PC-3 (cell line): ENCODE measurements at regions not wholly inside any gene's neighbourhood (a gene's known extent, or its start where the extent isn't known, plus 50 kb on each side); places are given as distances from the start of the nearest gene placed in this dataset.

Experiments used
- ATAC-seq: fragments of 200-7000 bp; cut with Tn5 transposase; 2 replicates; pipeline ENCODE4 v1.9.1; 2020; ENCODE audit warnings: mild to moderate bottlenecking, moderate library complexity
- BruUV-seq: library from RNA; stranded (reverse); fragments of 400-500 nt; replicated peaks from 2 replicates; lab custom pipeline; 2021; lab: Mats Ljungman, UMichigan
- CTCF ChIA-PET: fragments of 300-600 bp; sonication (Branson Sonifier 250); formaldehyde crosslinking; loops from one replicate; lab custom pipeline; 2022; ENCODE audit warnings: antibody characterized with exemption; lab: Charles Lee
- POLR2A ChIA-PET: fragments of 300-600 bp; sonication (Branson Sonifier 250); formaldehyde crosslinking; loops from one replicate; lab custom pipeline; 2022; ENCODE audit warnings: antibody characterized with exemption; ENCODE audit not compliant: unreplicated experiment; lab: Charles Lee
- DNase-seq: peaks from one replicate; pipeline ENCODE4 v3.0.0-alpha.2; 2015
- H2AFZ ChIP-seq: fragments of 300-600 bp; sonication (generic); 2 replicates; pipeline ENCODE4 v1.6.0; 2016; ENCODE audit warnings: antibody characterized with exemption, low read length
- H3F3A ChIP-seq: fragments of 300-600 bp; sonication (generic); one replicate; pipeline ENCODE4 v1.6.0; 2017; ENCODE audit warnings: antibody characterized with exemption, low read length, control low read depth, mild to moderate bottlenecking; ENCODE audit not compliant: unreplicated experiment
- H3K27ac ChIP-seq: fragments of 300-600 bp; sonication (generic); 2 replicates; pipeline ENCODE4 v1.5.1; 2016; ENCODE audit warnings: mild to moderate bottlenecking, low read length
- H3K27me3 ChIP-seq: fragments of 300-600 bp; sonication (generic); 2 replicates; pipeline ENCODE4 v1.6.1; 2016; ENCODE audit warnings: low read length, mixed read lengths
- H3K36me3 ChIP-seq: fragments of 300-600 bp; sonication (generic); 2 replicates; pipeline ENCODE4 v1.6.1; 2016; ENCODE audit warnings: low read depth, mixed run types, low read length, mixed read lengths
- H3K4me1 ChIP-seq: fragments of 300-600 bp; sonication (generic); 2 replicates; pipeline ENCODE4 v1.5.1; 2016; ENCODE audit warnings: low read length; ENCODE audit not compliant: insufficient read depth
- H3K4me2 ChIP-seq: fragments of 300-600 bp; sonication (generic); 2 replicates; pipeline ENCODE4 v1.6.0; 2016; ENCODE audit warnings: low read length
- H3K4me3 ChIP-seq: fragments of 300-600 bp; sonication (generic); 2 replicates; pipeline ENCODE4 v1.5.1; 2016; ENCODE audit warnings: mild to moderate bottlenecking, low read length, mixed read lengths
- H3K79me2 ChIP-seq: fragments of 300-600 bp; sonication (generic); 2 replicates; pipeline ENCODE4 v1.6.1; 2017; ENCODE audit warnings: low read length, mixed read lengths
- H3K9ac ChIP-seq: fragments of 300-600 bp; sonication (generic); 2 replicates; pipeline ENCODE4 v1.6.0; 2016; ENCODE audit warnings: mild to moderate bottlenecking, low read length
- H3K9me2 ChIP-seq: fragments of 300-600 bp; sonication (generic); replicated peaks from 2 replicates; pipeline ENCODE4 v1.6.1; 2016; ENCODE audit warnings: mixed run types, low read length, mixed read lengths
- H3K9me3 ChIP-seq: fragments of 300-600 bp; sonication (generic); 2 replicates; pipeline ENCODE4 v1.6.1; 2016; ENCODE audit warnings: low read length, mixed read lengths
- H4K20me1 ChIP-seq: fragments of 300-600 bp; sonication (generic); 2 replicates; pipeline ENCODE4 v1.6.1; 2016; ENCODE audit warnings: low read length, mixed read lengths
- CTCF ChIP-seq: fragments of 300-600 bp; sonication (generic); conservative IDR thresholded peaks from 2 replicates; pipeline ENCODE4 v1.5.1; 2017; ENCODE audit warnings: antibody characterized with exemption, low read depth, mild to moderate bottlenecking, low read length
- EZH2 ChIP-seq: fragments of 300-600 bp; sonication (generic); IDR thresholded peaks from one replicate; pipeline ENCODE4 v1.6.1; 2017; ENCODE audit warnings: antibody characterized with exemption, mild to moderate bottlenecking, low read length; ENCODE audit not compliant: unreplicated experiment
- EZH2phosphoT487 ChIP-seq: fragments of 300-600 bp; sonication (generic); IDR thresholded peaks from 2 replicates; pipeline ENCODE4 v1.6.1; 2018; ENCODE audit warnings: mild to moderate bottlenecking, antibody characterized with exemption, low read length, borderline replicate concordance
- intact Hi-C: fragments of 100-400 bp; cut with micrococcal nuclease; formaldehyde crosslinking; loops from 2 replicates; pipeline ENCODE4 v1.9.0; 2023

GRCh38 chr1:43034778-43035177, 76.1 kb upstream of the SLC2A1 start:
- intact Hi-C loops = loop anchor here (5.0 kb wide), 1 partner anchor 77 kb away; the partner anchor contains the start of gene SLC2A1
- Histone ChIP-seq H3K27me3 (no peaks in the 10 kb centered on the region), H3F3A (no peaks in the 10 kb centered on the region), H3K4me2 (peak overlapping the region; percentile 35; the same call in 1 of the 2 replicates), H3K9ac (no peak overlapping the region), H3K9me3 (no peaks in the 10 kb centered on the region), H4K20me1 (no peaks in the 10 kb centered on the region), H2AFZ (peak overlapping the region; percentile 60), H3K79me2 (no peaks in the 10 kb centered on the region), H3K4me3 (no peak overlapping the region), H3K36me3 (no peaks in the 10 kb centered on the region), H3K4me1 (peaks cover 19% of the 10 kb centered on the region), H3K27ac (no peak overlapping the region), H3K9me2 (no peaks in the 10 kb centered on the region)
- ChIA-PET CTCF (interaction anchor here (1.2 kb wide), 1 partner anchor 39 kb away, joined by 5 read pairs; no protein-coding TSS in a partner anchor), POLR2A (interaction anchor here (0.6 kb wide), 1 partner anchor 93 kb away, joined by 3 read pairs; no protein-coding TSS in a partner anchor)
- TF ChIP-seq EZH2phosphoT487 (no peak), EZH2 (no peak), CTCF (no peak)
- ATAC-seq = no peak
- BruUV-seq = TSS peak; percentile 98
- DNase-seq = no peak

DNA sequence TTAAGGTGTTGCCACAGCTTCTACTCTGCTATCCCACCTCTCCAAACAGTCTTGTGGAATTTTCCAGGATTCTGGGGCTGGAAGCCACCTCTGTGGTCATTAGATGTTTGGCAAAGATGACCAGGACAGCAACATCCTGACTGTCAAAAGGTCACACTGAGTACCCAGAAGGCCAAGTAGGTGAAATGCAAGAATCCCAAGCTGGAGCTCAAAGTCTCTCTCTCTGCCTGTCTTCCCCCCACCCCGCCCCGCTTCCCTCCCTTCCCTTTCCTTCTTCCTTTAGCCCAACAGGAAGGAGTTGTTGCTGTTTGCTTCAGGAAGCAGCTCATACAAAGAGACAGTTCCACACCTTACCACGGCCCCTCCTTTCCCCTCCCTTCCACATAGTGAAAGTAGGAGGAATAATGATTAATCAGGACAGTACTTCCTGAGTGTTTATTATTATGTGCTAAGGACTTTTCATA, 75.6 kb upstream of the SLC2A1 start:
- peak overlapping the region; percentile 60 for H2AFZ ChIP-seq
- BruUV-seq = no TSS peak
- no peaks in the 10 kb centered on the region for H4K20me1 ChIP-seq
- no peak overlapping the region for H3K4me3 ChIP-seq
- DNase-seq (peak; percentile 44), ATAC-seq (peak; percentile 87)
- no peaks in the 10 kb centered on the region for H3F3A ChIP-seq
- ChIA-PET CTCF (interaction anchor here (0.8 to 1.2 kb wide), 2 partner anchors 39 to 121 kb away, joined by 5 to 6 read pairs; no protein-coding TSS in a partner anchor), POLR2A (interaction anchor here (0.6 kb wide), 1 partner anchor 92 kb away, joined by 3 read pairs; no protein-coding TSS in a partner anchor)
- H3K4me2 ChIP-seq = peak overlapping the region; percentile 35; the same call in 1 of the 2 replicates
- H3K36me3 ChIP-seq = no peaks in the 10 kb centered on the region
- no peaks in the 10 kb centered on the region for H3K9me2 ChIP-seq
- intact Hi-C loops = no loop called here
- H3K27ac ChIP-seq = no peak overlapping the region
- TF ChIP-seq EZH2 (no peak), EZH2phosphoT487 (no peak), CTCF (no peak)
- H3K27me3 ChIP-seq = no peaks in the 10 kb centered on the region
- no peak overlapping the region for H3K9ac ChIP-seq
- peaks cover 14% of the 10 kb centered on the region for H3K4me1 ChIP-seq
- H3K9me3 ChIP-seq = no peaks in the 10 kb centered on the region
- H3K79me2 ChIP-seq = no peaks in the 10 kb centered on the region
